ENCODE measurements at regions not wholly inside any gene's neighbourhood (a gene's known extent, or its start where the extent isn't known, plus 50 kb on each side); places are given as distances from the start of the nearest gene placed in this dataset.

DNA sequence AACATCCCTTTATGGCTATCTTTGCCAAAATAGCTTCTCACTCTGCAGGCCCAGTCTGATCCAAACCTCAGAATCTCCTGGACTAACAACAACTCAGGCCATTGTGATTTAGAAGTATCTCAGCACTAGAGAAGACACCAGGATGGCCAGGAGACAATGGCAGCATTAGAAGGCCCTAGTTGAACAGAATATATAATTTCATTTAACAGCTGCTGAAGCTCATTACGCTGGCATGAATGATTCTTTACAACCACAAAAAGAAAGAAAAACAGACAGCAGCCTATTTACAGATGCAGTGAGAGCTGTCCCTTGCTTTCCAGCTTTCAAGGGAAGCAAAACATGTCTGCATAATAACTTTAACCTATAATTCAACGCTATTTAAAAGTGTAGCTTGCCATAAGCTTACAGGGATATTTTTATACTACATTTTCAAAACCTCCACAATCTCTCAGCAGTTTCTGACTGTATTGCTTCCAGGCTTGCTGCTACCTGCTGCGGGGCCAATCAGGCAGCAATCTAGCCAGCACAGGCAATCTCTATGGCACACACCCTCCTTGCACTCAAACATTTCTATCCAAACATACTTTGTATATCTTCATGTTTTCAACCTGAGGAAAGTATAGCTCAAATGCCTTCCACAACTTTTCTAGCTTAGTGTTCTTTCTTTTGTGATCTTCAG, 107.3 kb downstream of the OGFRL1 start:
- DNase-seq (ENCODE audit: low read depth in 2 of 3, low spot score in 1 of 3), result no peak

DNA sequence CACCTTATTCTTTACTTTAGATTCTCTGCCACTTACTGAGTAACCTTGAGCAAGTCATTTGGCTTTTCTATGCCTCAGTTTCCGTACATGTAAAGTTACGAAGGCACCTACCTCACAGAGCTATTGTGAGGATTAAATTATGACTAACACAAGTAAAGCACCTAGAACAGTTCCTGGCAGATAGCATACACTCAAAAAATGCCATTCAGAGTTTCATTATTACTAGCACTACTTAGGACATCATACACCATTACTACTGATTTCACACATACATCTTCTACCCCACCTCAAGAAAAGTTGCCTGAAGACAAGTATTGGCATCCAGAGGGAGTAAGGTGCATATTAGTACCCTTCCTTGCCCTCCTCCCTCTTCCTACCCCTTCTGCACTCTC, 107.8 kb downstream of the OGFRL1 start:
- DNase-seq (ENCODE audit: low read depth in 2 of 3, low spot score in 1 of 3), result no peak

DNA sequence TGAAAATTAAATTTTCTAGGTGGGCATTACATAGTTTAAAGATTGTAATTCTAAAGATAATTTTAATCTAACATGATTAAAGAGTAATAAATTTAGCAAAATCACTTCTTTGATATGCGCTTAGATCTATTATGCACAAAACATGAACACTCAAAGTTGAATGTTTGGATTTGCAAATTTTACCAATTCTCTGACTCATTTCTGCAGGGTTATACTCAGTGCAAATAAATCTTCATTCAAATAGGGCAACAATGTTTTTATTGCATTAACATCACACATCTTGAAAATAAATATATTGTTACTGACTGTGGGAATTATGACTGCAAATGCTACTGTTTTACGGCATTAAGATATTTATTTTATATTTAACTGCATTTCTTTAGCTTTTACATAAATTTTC, 110.7 kb downstream of the OGFRL1 start:
- no peak for DNase-seq (ENCODE audit: low read depth in 2 of 3, low spot score in 1 of 3)

DNA sequence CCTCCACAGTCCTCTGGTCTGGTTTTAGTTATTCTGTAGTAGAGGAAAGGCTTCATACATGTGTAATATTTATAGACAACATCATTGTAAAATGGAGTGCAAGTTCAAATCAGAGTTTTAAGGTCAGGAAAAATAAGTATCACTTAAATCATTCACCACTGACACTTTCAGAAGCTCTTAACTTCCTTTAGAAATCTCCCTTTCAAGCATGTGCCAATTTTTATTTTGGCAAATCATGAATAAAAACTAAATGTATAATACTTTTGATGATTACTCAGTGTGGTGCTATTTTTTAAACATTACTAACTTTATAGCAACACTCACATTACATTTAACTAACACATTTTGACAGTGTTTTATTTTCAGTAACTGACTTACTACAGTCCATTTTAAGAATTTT, 112.2 kb downstream of the OGFRL1 start:
- DNase-seq (ENCODE audit: low read depth in 2 of 3, low spot score in 1 of 3), result no peak

DNA sequence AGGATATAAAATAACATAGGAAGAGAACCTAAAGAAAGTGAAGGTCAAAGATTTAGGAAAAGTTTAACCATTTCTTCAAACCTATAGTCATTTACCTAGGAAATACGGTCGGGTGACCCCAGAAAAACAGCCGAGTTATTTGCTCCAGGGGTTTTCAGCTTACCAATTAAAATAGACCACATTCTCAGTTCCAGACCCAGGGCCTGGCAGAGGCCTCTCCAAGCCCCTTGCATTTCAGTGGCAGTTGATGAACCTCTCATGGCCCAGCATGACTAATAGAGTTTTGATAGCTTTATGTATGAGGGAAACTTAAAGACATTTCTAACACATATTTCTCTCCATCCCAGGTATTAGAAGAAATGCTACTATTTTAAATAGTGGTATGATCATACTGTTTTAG, 113.5 kb downstream of the OGFRL1 start:
- DNase-seq (ENCODE audit: low read depth in 2 of 3, low spot score in 1 of 3), result no peak

DNA sequence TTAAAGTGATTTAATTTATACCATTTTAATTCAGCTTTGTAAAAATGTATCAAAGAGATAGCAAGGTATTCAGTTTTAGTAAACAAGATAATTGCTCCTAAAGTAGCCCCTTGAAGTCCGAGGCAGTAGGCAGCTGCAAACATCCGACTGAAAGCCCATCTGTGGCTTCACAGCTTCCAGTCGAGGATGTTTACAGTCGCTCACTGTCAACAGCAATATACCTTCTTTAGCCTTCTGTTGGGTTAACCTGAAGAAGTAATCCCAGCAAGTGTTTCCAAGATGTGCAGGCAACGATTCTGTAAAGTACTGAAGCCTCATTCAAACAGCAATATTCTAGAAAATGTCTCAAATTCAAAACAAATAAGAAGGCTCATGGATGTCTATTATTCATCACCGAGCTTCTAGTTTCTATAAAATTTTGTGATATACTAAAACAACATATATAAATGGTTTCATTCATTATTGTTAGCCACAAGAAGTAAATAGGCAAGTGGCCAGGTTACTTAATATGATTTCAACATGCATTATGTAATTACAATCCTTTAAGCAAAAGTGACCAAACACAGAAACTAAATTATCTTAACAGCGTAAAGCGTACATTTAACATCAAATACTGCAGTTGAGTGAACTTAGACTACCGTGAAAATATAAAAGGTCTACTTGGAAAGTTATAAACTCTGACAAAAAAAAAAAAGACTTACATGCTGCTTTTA, 115.0 kb downstream of the OGFRL1 start:
- DNase-seq (ENCODE audit: low read depth in 2 of 3, low spot score in 1 of 3), result no peak

DNA sequence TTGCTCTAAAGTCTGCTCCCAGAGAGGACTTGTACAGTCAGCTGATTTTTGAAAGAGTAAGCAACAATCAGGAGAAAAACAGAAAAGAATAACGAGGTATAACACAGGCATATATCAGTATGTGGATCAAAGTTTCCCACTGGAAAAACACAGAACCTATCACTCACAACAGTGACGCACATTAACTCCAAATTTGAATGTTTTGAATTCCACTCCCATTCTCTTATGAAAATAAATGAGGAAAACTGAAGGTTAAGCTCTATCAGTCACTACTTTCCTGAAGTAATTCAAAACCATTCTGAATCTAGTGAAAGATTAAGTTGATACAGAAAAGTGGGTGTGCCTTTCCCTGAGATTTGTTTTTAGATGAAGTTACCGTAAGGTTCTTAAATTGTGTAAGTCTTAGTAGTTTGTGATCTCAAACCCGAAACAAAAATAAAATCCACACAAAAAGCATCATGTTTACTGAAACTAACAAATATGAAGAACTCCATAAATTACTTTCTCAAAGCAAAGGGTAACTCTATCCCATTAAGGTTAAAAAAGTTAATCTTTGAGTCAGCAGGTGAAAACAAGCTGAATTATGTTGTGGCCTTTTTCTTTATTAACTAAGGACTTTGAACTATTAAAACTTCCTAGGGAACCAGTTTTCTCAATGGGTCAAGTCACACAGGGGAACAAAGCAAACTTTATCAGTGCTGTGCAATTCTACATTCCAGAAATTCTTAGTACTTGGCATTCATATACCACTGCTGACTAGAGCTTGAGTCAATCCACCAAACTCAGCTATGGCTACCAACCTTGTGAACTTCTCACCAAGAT, 115.7 kb downstream of the OGFRL1 start:
- DNase-seq (ENCODE audit: low read depth in 2 of 3, low spot score in 1 of 3), result no peak

DNA sequence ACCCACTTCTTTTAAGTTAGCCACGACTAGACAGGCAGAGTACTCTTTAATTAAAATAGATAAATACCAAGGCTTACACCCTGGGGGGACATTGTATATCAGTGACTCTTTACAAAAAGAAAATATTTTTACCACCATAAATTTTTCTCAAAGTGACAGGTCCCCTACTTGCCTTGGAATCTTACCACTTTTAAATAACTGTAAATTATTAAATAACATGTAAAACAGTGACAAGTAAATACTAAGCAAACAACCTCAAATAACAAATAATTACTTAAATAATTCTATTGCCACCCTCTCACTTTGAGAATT, 116.3 kb downstream of the OGFRL1 start:
- DNase-seq (ENCODE audit: low read depth in 2 of 3, low spot score in 1 of 3), result no peak

DNA sequence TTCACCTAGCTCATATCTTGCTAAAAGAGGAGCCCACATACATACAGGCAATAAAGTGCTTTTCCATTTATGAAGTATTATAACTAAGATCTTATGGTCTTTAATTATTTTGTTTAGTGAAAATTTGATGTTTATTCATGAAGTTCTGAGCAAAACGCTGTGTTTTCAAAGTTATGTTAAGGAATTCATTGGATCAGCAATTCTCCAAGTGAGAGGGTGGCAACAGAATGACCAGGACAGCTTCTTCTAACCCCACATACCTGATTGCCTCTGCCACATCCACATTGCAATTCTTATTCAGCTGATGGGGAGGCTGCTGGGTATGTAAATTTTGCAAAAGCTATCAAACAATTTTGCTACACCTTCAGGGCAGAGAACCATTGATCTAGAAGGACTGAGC, 116.8 kb downstream of the OGFRL1 start:
- DNase-seq (ENCODE audit: low read depth in 2 of 3, low spot score in 1 of 3), result no peak

DNA sequence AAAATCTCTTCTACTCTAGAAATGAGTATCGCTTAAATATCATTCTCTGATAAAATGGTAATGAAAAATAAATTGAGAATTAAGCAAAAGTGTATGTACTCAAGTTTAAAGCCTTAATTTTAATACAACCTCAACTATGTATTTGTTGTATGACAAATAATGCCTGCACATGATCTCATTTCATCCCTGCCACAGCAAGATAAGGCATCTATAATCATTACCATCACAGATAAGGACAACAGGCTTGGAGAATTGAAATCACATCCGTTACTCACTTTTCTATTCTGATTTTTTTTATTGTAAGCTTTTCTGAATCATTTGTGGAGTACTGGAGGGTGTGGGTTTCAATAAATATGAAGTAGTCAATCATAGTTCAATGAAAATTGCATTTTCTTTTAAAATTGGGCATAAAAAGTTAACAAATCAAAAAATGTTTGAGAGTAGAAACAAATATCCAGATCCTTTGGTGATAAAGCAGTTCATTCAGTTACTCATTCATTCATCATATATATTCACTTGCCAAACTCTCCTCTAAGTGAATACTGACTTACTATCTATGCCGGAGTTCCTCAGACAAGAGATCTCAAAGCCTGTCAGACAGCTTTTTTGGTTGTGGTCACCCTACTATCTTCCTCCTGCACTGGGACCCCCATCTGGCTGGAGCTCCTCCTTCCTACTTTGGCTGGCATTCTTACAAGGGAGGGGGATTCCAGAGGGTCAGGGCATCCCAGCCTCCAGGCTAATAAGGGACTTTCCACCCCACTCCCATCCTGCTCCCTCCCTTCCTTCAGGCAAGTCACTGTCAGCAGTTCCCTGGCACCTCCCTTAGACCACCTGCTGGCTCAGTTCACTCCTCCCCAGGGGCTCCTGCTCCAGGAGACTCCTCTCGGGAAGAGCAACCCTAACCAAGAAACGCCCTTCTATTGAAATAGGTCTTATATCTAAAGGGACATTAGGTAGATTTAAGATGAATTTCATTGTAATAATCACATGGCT, 118.6 kb downstream of the OGFRL1 start:
- no peak for DNase-seq (ENCODE audit: low read depth in 2 of 3, low spot score in 1 of 3)

DNA sequence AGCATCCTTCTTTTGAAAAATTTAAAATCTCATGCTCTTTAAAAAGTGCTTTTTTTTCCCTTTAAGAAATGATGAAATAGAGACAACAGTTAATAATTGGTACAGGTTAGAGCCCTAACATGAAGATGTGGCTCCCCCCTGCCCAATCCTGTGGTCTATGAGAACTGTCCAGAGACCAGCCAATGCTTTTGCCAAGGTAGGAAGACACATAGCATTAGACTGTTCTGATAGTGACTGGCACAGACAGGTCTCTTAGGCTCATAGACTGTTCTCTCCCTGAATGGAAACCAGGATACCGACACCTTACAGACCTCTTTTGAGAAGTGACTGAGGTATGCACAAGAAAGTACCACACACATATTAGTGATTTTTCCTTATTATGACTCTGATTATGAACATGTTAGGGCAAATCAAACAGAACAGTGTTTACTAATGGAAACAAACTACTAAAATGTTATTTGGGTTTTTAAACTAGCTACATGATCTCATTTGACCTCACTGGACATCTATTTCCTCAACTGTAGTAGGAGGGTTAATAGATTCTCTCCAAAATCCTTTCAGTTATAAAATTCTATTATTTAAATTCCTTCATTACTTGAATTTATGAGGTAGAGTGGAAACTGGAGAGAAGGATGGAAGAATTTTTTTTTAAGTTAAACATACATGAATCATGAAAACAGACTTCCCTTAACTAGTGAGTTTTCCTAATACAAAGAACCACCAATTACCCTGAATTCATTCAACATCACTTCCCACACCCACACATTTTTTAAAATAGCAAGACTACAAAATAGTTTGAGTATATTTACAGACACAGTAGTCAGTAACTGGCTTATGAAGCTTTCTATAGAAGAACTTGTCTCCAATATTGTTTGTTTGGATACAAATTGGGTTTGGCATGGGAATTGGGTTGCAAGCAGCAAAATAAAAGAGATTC, 120.4 kb downstream of the OGFRL1 start:
- DNase-seq (ENCODE audit: low read depth in 2 of 3, low spot score in 1 of 3), result no peak

DNA sequence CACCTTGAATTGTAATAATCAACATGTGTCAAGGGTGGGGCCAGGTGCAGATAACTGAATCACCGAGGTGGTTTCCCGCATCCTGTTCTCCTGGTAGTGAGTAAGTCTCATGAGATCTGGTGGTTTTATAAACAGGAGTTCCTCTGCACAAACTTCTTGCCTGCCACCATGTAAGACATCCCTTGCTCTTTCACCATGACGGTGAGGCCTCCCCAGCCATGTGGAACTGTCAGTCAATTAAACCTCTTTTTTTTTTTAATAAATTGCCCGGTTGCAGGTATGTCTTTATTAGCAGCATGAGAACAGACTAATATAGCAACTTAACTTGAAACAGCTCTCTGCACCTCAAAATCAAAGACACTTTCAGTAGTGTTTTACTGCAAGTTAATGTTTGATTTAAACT, 121.6 kb downstream of the OGFRL1 start:
- no peak for DNase-seq (ENCODE audit: low read depth in 2 of 3, low spot score in 1 of 3)

DNA sequence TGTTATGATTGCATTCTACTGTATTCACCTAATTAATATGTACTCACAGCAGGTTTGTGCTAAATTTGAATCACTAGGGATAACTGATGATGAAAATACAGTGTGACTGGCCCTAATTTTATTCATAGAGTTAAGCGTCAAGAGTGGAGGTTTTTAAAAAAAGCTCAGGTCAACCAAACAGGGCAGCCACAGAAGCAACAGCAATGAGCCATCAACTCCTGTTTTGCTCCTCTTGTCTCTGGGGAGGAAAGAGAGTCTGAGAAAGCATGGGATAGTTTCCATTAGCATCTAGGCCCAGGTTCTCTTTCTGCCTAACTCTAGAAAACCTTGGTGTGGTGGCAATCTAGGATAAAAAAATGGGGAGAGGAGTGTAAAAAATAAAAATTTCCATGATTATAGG, 122.1 kb downstream of the OGFRL1 start:
- DNase-seq (ENCODE audit: low read depth in 2 of 3, low spot score in 1 of 3), result no peak

DNA sequence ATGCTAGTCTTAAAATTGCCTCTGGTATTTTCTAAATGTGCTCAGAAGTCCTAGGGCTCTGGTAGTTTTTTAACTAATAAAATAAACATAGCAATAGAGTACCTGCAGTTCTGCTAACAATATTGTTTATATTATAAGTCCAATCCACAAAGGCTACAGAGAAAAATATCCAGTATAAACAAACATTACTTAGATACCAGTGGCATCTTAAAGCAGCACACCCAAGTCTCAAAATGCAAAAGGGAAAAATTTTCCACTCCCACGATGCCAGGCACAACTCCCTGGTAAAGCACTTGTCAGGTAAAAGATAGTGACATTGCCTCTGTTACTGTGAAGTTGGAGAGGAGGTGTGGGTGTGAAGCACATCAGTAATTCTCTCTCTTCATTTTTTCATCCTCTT, 123.3 kb downstream of the OGFRL1 start:
- no peak for DNase-seq (ENCODE audit: low read depth in 2 of 3, low spot score in 1 of 3)

DNA sequence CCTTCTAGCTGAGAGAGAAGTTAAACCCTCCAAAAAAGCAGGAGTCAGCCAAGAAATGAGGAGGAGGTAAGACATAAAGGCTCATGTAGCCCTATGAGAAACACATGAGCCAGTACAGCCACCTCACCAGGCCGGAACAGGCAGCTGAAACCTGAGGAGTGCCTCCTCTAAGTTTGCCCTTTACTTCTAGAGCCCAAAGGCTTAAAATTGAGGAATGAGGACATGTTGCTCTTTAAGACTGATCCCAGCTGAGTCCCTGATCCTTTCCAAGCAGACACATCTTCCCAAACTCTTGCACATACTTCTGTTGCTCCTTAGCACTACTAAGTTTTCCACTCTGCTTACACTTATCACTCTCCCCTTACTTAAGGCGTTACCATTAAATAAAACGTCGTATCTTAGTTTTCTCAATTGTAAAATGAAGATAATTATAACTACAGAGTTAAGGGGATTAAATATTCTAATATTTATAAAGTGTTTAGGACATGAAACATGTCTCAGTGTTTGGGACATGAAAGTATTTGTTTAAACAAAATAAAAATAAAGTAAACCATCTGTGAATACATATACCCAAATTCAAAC, 124.0 kb downstream of the OGFRL1 start:
- no peak for DNase-seq (ENCODE audit: low read depth in 2 of 3, low spot score in 1 of 3)

DNA sequence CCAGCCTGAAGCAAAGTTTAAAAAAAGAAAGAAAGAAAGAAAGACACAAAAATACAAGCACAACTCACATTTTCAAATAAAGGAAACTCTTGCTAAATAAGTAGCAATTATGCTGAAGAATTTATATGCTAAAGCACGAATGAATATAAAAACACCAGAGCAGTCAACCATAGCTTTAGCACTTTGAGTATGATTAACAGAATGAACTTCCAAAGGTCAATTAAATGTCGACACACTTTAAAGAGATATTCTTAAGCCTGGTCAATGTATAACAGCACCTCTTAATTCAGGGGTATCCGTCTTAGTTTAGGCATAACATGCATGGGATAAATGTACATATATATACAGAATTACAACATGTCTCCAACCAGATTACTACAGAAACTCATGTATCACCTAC, 125.9 kb downstream of the OGFRL1 start:
- no peak for DNase-seq (ENCODE audit: low read depth in 2 of 3, low spot score in 1 of 3)

DNA sequence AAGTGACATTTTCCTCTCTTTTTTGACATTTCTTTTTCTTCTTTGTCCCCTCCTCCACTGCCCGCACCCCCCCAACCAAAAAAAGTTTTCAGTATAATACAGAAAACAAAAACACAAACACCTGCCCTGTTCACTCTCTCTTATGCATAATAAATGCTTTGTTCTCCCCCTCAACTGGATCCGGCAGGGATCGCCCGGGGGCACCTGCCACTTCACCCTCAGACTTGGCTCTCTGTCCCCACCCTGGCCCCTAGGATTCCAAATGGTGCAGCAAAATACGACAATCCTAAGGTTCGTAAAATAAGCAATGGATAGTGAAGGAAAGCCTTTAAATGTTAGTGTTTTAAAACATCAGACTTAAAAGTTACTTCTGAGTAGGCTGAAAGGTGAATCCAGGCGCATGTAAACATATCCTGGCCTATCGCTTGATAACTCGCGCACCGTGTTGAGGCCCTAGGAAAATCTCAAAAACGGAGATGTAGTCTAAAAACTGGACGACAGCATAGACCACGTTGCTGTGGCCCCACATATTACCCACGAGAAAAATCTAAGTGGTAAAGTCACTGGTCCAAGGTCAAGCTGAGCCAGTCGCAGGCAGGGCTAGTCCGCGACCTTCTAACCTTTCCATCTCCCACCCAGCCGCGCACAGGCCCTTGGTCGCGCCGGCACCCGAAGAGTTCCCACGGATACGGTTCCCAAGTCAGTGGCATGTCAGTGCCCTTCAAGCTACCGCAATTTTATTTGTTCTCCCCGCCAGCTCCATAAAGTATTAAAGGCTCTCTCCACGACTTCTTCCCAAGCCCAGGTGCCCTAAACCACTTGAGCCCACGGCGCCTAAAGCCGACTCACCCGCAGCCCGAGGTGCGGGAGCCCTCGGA, 130.8 kb downstream of the OGFRL1 start:
- no peak for DNase-seq (ENCODE audit: low read depth in 2 of 3, low spot score in 1 of 3)

DNA sequence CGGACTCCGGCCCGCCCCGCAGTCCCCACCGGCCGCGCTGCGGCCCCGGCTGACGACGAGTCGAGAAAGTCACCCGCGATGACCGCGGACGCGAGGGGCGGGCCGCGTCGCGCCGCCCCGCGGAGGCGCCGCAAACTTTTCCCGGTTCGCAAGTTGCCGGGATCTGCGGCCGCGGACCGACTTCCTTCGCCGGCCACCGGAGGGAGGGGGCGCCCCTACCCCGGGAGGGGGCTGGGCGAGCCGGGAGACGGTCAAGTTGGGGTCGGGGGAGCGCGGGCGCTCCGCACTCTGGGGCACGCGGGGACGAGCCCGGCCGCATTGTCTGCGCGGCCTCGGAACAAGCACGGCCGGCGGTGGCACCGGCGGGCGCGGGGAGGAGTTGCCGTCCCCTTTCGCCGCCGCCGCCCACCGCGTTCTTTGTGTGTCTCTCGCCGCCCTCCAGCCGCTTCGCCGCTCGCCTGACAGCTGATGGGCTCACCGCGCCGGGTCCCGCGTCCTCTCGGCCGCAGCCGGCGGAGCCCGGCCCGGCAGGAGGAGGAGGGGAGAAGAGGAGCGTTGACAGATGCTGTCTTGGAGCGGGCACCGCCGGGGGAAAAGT, 131.6 kb downstream of the OGFRL1 start:
- no peak for DNase-seq (ENCODE audit: low read depth in 2 of 3, low spot score in 1 of 3)
